GM12864 (cell line): ENCODE measurements at regions not wholly inside any gene's neighbourhood (a gene's known extent, or its start where the extent isn't known, plus 50 kb on each side); places are given as distances from the start of the nearest gene placed in this dataset.

ENCODE experiments used
- DNase-seq: peaks from one replicate; pipeline ENCODE4 v3.0.0-alpha.2; 2011; ENCODE audit warnings: low read depth
- H3K4me3 ChIP-seq: 2 replicates; pipeline ENCODE4 v1.5.1; 2011; ENCODE audit warnings: mild to moderate bottlenecking, low read depth, low read length, control low read depth
- CTCF ChIP-seq: IDR thresholded peaks from 2 replicates; pipeline ENCODE4 v1.5.1; 2011; ENCODE audit warnings: low read depth, mild to moderate bottlenecking, moderate library complexity, low read length, control low read depth, inconsistent platforms; ENCODE audit errors: missing control alignments

- DNase-seq, result no peak
- no peak for TF ChIP-seq CTCF
- H3K4me3 ChIP-seq, result no peak overlapping the region
These were observed 79.7 kb upstream of the TRIB2 start for GRCh38 chr2:12636837-12637581.

DNA sequence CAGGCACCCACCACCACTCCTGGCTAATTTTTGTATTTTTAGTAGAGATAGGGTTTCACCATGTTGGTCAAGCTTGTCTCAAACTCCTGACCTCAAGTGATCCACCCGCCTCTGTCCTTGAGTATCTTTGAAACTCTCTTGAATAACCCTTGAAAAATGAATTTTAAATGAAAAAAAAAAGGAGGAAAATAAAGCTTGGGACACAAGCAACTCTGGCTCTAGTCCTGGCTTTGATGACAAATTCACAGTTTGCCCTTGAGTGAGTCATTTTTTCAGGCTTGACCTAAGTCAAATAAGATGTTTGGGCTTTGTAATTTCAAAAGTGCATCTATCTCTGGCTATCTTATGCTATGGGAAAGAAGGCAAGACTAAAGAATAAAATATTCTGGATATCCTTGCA is 79.0 kb upstream of the TRIB2 start:
- DNase-seq, result no peak
- H3K4me3 ChIP-seq, result no peak overlapping the region
- TF ChIP-seq CTCF, result no peak

DNA sequence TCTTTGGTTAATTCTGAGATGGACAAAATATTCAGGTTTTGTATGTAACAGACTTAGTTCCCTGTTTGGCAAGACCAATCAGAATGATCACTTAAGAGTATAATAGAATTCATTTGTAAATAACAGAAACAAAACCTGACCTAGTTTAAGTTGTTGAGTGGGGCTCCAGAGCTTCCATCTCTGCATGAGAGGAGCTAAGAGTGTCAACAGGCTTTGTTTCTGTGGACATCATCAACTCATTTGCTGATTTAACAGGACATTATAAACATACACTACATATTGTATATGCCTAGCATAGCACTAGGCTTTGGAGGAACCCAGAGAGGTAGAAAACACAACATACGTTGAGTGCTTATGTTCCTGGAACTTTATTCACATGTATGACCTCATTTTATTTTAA is 75.3 kb upstream of the TRIB2 start:
- DNase-seq, result no peak
- H3K4me3 ChIP-seq, result no peak overlapping the region
- no peak for TF ChIP-seq CTCF

DNA sequence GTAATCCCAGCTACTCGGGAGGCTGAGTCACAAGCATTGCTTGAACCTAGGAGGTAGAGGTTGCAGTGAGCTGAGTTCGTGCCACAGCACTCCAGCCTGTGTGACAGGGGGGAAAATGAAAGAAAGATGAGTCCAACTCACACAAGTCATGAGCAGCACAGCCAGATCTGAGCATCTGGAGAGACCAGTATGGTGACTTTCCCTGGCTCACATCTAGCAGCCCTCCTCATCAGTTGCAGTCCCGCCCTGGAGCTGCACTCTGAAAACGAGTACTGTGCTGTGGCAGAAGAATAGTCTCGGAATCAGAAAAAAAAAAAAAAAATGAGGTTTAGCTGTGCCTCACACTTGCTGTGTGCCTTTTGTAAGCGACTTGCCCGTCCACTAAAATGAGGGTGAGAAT is 74.4 kb upstream of the TRIB2 start:
- no peak overlapping the region for H3K4me3 ChIP-seq
- DNase-seq, result no peak
- TF ChIP-seq CTCF, result no peak

- no peak for TF ChIP-seq CTCF
- DNase-seq, result no peak
- H3K4me3 ChIP-seq, result no peak overlapping the region
These were observed 73.9 kb upstream of the TRIB2 start for GRCh38 chr2:12642859-12643258.

- no peak overlapping the region for H3K4me3 ChIP-seq
- no peak for DNase-seq
- no peak for TF ChIP-seq CTCF
These were observed 66.9 kb upstream of the TRIB2 start for GRCh38 chr2:12649602-12650400.
